HG03103 (cell line): ENCODE measurements at regions not wholly inside any gene's neighbourhood (a gene's known extent, or its start where the extent isn't known, plus 50 kb on each side); places are given as distances from the start of the nearest gene placed in this dataset.

Experiments
- ATAC-seq: cut with Tn5 transposase; IDR thresholded peaks from one replicate; pipeline ENCODE4 v1.9.1; 2021; ENCODE audit warnings: low read depth; ENCODE audit not compliant: unreplicated experiment

GRCh38 chr18:55064760-55065159 is 105.5 kb upstream of the CCDC68 start:
- peak; percentile 64 for ATAC-seq

GRCh38 chr18:55064073-55064472 is 104.8 kb upstream of the CCDC68 start:
- ATAC-seq, result no peak

- ATAC-seq, result no peak
Measured at GRCh38 chr18:55054021-55054990, 95.0 kb upstream of the CCDC68 start.

GRCh38 chr18:55048892-55049291 is 89.6 kb upstream of the CCDC68 start:
- ATAC-seq, result no peak

- ATAC-seq, result no peak
Measured at GRCh38 chr18:55047546-55047945, 88.3 kb upstream of the CCDC68 start.

- ATAC-seq, result no peak
Measured at GRCh38 chr18:55041366-55041765, 82.1 kb upstream of the CCDC68 start.

- no peak for ATAC-seq
Measured at GRCh38 chr18:55038162-55038561, 78.9 kb upstream of the CCDC68 start.

- no peak for ATAC-seq
Measured at GRCh38 chr18:55034742-55035141, 75.5 kb upstream of the CCDC68 start.

- ATAC-seq, result no peak
Measured at GRCh38 chr18:55031979-55032378, 72.7 kb upstream of the CCDC68 start.

- no peak for ATAC-seq
Measured at GRCh38 chr18:55031576-55031975, 72.3 kb upstream of the CCDC68 start.

GRCh38 chr18:55031164-55031563 is 71.9 kb upstream of the CCDC68 start:
- ATAC-seq, result no peak

GRCh38 chr18:55024564-55024963 is 65.3 kb upstream of the CCDC68 start:
- no peak for ATAC-seq

- no peak for ATAC-seq
Measured at GRCh38 chr18:55018602-55019001, 59.3 kb upstream of the CCDC68 start.

- no peak for ATAC-seq
Measured at GRCh38 chr18:55014095-55014494, 54.8 kb upstream of the CCDC68 start.

- no peak for ATAC-seq
Measured at GRCh38 chr18:55013685-55014084, 54.4 kb upstream of the CCDC68 start.

- no peak for ATAC-seq
Measured at GRCh38 chr18:55013086-55013485, 53.8 kb upstream of the CCDC68 start.

GRCh38 chr18:55012008-55012407 is 52.7 kb upstream of the CCDC68 start:
- no peak for ATAC-seq
